H9 (cell line): ENCODE measurements at regions not wholly inside any gene's neighbourhood (a gene's known extent, or its start where the extent isn't known, plus 50 kb on each side); places are given as distances from the start of the nearest gene placed in this dataset.

Experiments used
- DNase-seq: peaks from one replicate; pipeline ENCODE4 v3.0.0-alpha.2; 2017
- H2AFZ ChIP-seq: one replicate; pipeline ENCODE4 v1.6.1; 2013; ENCODE audit warnings: mild to moderate bottlenecking, low read length, control low read depth, moderate library complexity
- H2AK5ac ChIP-seq: 2 replicates; pipeline ENCODE4 v1.6.1; 2013; ENCODE audit warnings: low read length, control low read depth, mixed read lengths; ENCODE audit not compliant: insufficient read length
- H2BK120ac ChIP-seq: one replicate; pipeline ENCODE4 v1.6.1; 2013; ENCODE audit warnings: low read depth, mild to moderate bottlenecking, low read length, control low read depth, inconsistent platforms; ENCODE audit not compliant: poor library complexity, severe bottlenecking
- H2BK12ac ChIP-seq: 2 replicates; pipeline ENCODE4 v1.6.1; 2013; ENCODE audit warnings: low read length, control low read depth, mixed read lengths, low read depth; ENCODE audit not compliant: insufficient read length
- H2BK15ac ChIP-seq: 2 replicates; pipeline ENCODE4 v1.6.1; 2013; ENCODE audit warnings: low read depth, low read length, control low read depth
- H2BK20ac ChIP-seq: one replicate; pipeline ENCODE4 v1.6.1; 2013; ENCODE audit warnings: low read depth, mild to moderate bottlenecking, low read length, control low read depth, inconsistent platforms; ENCODE audit not compliant: poor library complexity, severe bottlenecking
- H2BK5ac ChIP-seq: 2 replicates; pipeline ENCODE4 v1.6.1; 2013; ENCODE audit warnings: low read length, control low read depth, mixed read lengths; ENCODE audit not compliant: insufficient read length
- H3K14ac ChIP-seq: 2 replicates; pipeline ENCODE4 v1.6.1; 2013; ENCODE audit warnings: low read length, control low read depth; ENCODE audit not compliant: insufficient read depth
- H3K18ac ChIP-seq: 2 replicates; pipeline ENCODE4 v1.6.1; 2013; ENCODE audit warnings: low read depth, mild to moderate bottlenecking, mixed read lengths, low read length, control low read depth; ENCODE audit not compliant: insufficient read length
- H3K23ac ChIP-seq: 2 replicates; pipeline ENCODE4 v1.6.1; 2013; ENCODE audit warnings: low read length, control low read depth, mixed read lengths, low read depth; ENCODE audit not compliant: insufficient read length
- H3K23me2 ChIP-seq: 2 replicates; pipeline ENCODE4 v1.6.1; 2013; ENCODE audit warnings: low read depth, mild to moderate bottlenecking, mixed read lengths, low read length, control low read depth; ENCODE audit not compliant: insufficient read length, poor library complexity, severe bottlenecking
- H3K27ac ChIP-seq: 2 replicates; pipeline ENCODE4 v1.5.1; 2013; ENCODE audit warnings: low read length, control low read depth, mixed read lengths, low read depth; ENCODE audit not compliant: insufficient read length
- H3K27me3 ChIP-seq: 2 replicates; pipeline ENCODE4 v1.6.1; 2013; ENCODE audit warnings: low read length, control low read depth, inconsistent platforms; ENCODE audit not compliant: insufficient read depth
- H3K4ac ChIP-seq: 2 replicates; pipeline ENCODE4 v1.6.1; 2013; ENCODE audit warnings: low read depth, mild to moderate bottlenecking, control low read depth, inconsistent platforms, low read length, moderate library complexity
- H3K4me1 ChIP-seq: 2 replicates; pipeline ENCODE4 v1.6.1; 2013; ENCODE audit warnings: low read length, control low read depth, inconsistent platforms; ENCODE audit not compliant: insufficient read depth
- H3K4me2 ChIP-seq: 2 replicates; pipeline ENCODE4 v1.6.1; 2013; ENCODE audit warnings: low read length, control low read depth, mixed read lengths; ENCODE audit not compliant: insufficient read length, insufficient read depth
- H3K56ac ChIP-seq: 2 replicates; pipeline ENCODE4 v1.6.1; 2013; ENCODE audit warnings: low read depth, mild to moderate bottlenecking, mixed read lengths, low read length, control low read depth; ENCODE audit not compliant: insufficient read length
- H3K79me1 ChIP-seq: 2 replicates; pipeline ENCODE4 v1.6.1; 2013; ENCODE audit warnings: low read depth, mild to moderate bottlenecking, moderate library complexity, low read length, control low read depth, inconsistent platforms; ENCODE audit not compliant: insufficient read depth, poor library complexity, severe bottlenecking
- H3K79me2 ChIP-seq: 2 replicates; pipeline ENCODE4 v1.6.1; 2013; ENCODE audit warnings: low read length, control low read depth, inconsistent platforms; ENCODE audit not compliant: insufficient read depth
- H3K9ac ChIP-seq: 2 replicates; pipeline ENCODE4 v1.6.1; 2013; ENCODE audit warnings: low read length, control low read depth, mixed read lengths; ENCODE audit not compliant: insufficient read length; ENCODE audit errors: extremely low read depth
- H3K9me3 ChIP-seq: one replicate; pipeline ENCODE4 v1.6.1; 2013; ENCODE audit warnings: low read depth, low read length, inconsistent platforms; ENCODE audit not compliant: control insufficient read depth
- H3T11ph ChIP-seq: one replicate; pipeline ENCODE4 v1.6.1; 2013; ENCODE audit warnings: mild to moderate bottlenecking, low read length, control low read depth, inconsistent platforms
- H4K20me1 ChIP-seq: one replicate; pipeline ENCODE4 v1.6.1; 2013; ENCODE audit not compliant: control insufficient read depth, insufficient read length, insufficient read depth
- H4K5ac ChIP-seq: 2 replicates; pipeline ENCODE4 v1.6.1; 2013; ENCODE audit warnings: low read depth, mild to moderate bottlenecking, mixed read lengths, low read length, control low read depth; ENCODE audit not compliant: insufficient read length
- H4K8ac ChIP-seq: replicated peaks from 2 replicates; pipeline ENCODE4 v1.6.1; 2013; ENCODE audit warnings: low read length, control low read depth, mixed read lengths, low read depth; ENCODE audit not compliant: insufficient read length
- H4K91ac ChIP-seq: 2 replicates; pipeline ENCODE4 v1.6.1; 2013; ENCODE audit warnings: low read depth, mild to moderate bottlenecking, moderate library complexity, mixed read lengths, low read length, control low read depth; ENCODE audit not compliant: insufficient read length
- H3K27ac Mint-ChIP-seq, 3 experiments: 2 replicates in 2 of 3; 3 replicates in 1 of 3; pipeline ENCODE4 v1.8.0; 2020 to 2021; ENCODE audit warnings: mixed read lengths in 3 of 3, mild to moderate bottlenecking in 1 of 3, moderate library complexity in 1 of 3
- H3K27me3 Mint-ChIP-seq: 2 replicates; pipeline ENCODE4 v1.8.0; 2021; ENCODE audit warnings: low read depth, mild to moderate bottlenecking, moderate library complexity, mixed read lengths
- H3K36me3 Mint-ChIP-seq, 3 experiments: 2 replicates in 2 of 3; 3 replicates in 1 of 3; pipeline ENCODE4 v1.8.0; 2020 to 2021; ENCODE audit warnings: low read depth in 3 of 3, mixed read lengths in 3 of 3; ENCODE audit not compliant: insufficient read depth in 1 of 3
- H3K4me1 Mint-ChIP-seq, 2 experiments: 2 replicates each; pipeline ENCODE4 v1.8.0; 2020; ENCODE audit warnings: mixed read lengths in 2 of 2
- H3K4me3 Mint-ChIP-seq, 2 experiments: 2 replicates in 1 of 2; 3 replicates in 1 of 2; pipeline ENCODE4 v1.8.0; 2020 to 2021; ENCODE audit warnings: mild to moderate bottlenecking in 2 of 2, mixed read lengths in 2 of 2, moderate library complexity in 1 of 2
- H3K9me3 Mint-ChIP-seq, 2 experiments: 2 replicates in 1 of 2; 3 replicates in 1 of 2; pipeline ENCODE4 v1.8.0; 2020; ENCODE audit warnings: mild to moderate bottlenecking in 2 of 2, mixed read lengths in 2 of 2, moderate library complexity in 1 of 2
- WGBS: extraction: QIAGEN DNeasy Blood & Tissue Kit; methylation state at CpG from one replicate; pipeline ENCODE4 v1.1.7; 2013; ENCODE audit warnings: missing lambda C conversion rate, low lambda C conversion rate, mixed read lengths; ENCODE audit not compliant: insufficient read length; ENCODE audit errors: extremely low coverage; 5-methylcytosine and 5-hydroxymethylcytosine counted together
- TF ChIP-seq, protein P1 (sequence below): fragments of 200-600 bp; sonication (generic); conservative IDR thresholded peaks from 3 replicates; pipeline ENCODE4 v1.8.0; 2021; ENCODE audit warnings: antibody characterized with exemption, mild to moderate bottlenecking

GRCh38 chr17:56661906-56662305, 68.4 kb downstream of the NOG start:
- TF ChIP-seq, protein P1, sequence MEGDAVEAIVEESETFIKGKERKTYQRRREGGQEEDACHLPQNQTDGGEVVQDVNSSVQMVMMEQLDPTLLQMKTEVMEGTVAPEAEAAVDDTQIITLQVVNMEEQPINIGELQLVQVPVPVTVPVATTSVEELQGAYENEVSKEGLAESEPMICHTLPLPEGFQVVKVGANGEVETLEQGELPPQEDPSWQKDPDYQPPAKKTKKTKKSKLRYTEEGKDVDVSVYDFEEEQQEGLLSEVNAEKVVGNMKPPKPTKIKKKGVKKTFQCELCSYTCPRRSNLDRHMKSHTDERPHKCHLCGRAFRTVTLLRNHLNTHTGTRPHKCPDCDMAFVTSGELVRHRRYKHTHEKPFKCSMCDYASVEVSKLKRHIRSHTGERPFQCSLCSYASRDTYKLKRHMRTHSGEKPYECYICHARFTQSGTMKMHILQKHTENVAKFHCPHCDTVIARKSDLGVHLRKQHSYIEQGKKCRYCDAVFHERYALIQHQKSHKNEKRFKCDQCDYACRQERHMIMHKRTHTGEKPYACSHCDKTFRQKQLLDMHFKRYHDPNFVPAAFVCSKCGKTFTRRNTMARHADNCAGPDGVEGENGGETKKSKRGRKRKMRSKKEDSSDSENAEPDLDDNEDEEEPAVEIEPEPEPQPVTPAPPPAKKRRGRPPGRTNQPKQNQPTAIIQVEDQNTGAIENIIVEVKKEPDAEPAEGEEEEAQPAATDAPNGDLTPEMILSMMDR, result no peak
- Histone ChIP-seq H4K20me1 (no peaks in the 10 kb centered on the region), H4K8ac (no peak overlapping the region), H3T11ph (no peak overlapping the region), H2BK12ac (no peak overlapping the region), H3K79me1 (no peaks in the 10 kb centered on the region), H3K27ac (no peak overlapping the region), H4K91ac (no peak overlapping the region), H2BK5ac (no peak overlapping the region), H2BK15ac (no peak overlapping the region), H3K79me2 (no peaks in the 10 kb centered on the region), H2AFZ (no peak overlapping the region), H2BK120ac (no peak overlapping the region), H3K14ac (no peak overlapping the region), H3K4me2 (no peak overlapping the region), H2AK5ac (no peak overlapping the region), H3K18ac (no peak overlapping the region), H2BK20ac (no peak overlapping the region), H3K4ac (no peak overlapping the region), H3K4me1 (no peaks in the 10 kb centered on the region), H4K5ac (no peak overlapping the region), H3K9ac (no peak overlapping the region), H3K23me2 (no peaks in the 10 kb centered on the region), H3K9me3 (no peaks in the 10 kb centered on the region), H3K27me3 (no peaks in the 10 kb centered on the region), H3K56ac (no peak overlapping the region), H3K23ac (no peak overlapping the region)
- peaks cover 11% of the 10 kb centered on the region for H3K27me3 Mint-ChIP-seq
- H3K4me3 Mint-ChIP-seq, result no peak overlapping the region
- no peaks in the 10 kb centered on the region; a peak in 1 of 7 replicates for H3K36me3 Mint-ChIP-seq
- no peak overlapping the region for H3K27ac Mint-ChIP-seq
- WGBS, result no CpG with 5 or more reads among the region's 5 CpGs
- no peak for DNase-seq
- H3K4me1 Mint-ChIP-seq, result peaks cover 4% of the 10 kb centered on the region in 2 experiments
- H3K9me3 Mint-ChIP-seq, result no peaks in the 10 kb centered on the region; a peak in 1 of 5 replicates
